Suprapubic skin (tissue), 4 donors: ENCODE measurements at regions not wholly inside any gene's neighbourhood (a gene's known extent, or its start where the extent isn't known, plus 50 kb on each side); places are given as distances from the start of the nearest gene placed in this dataset.

Experiments
- DNase-seq, 2 donors: peaks; one replicate each; pipeline ENCODE4 v3.0.0-alpha.2; 2019; ENCODE audit warnings: low spot score in 2 of 2
- H3K27ac ChIP-seq: fragments of 200-600 bp; sonication (generic); one replicate; pipeline ENCODE4 v1.5.1; 2019
- H3K27me3 ChIP-seq: fragments of 200-600 bp; sonication (generic); one replicate; pipeline ENCODE4 v1.5.1; 2019
- H3K36me3 ChIP-seq: fragments of 200-600 bp; sonication (generic); one replicate; pipeline ENCODE4 v1.5.1; 2019
- H3K4me1 ChIP-seq: fragments of 200-600 bp; sonication (generic); one replicate; pipeline ENCODE4 v1.5.1; 2019
- H3K4me3 ChIP-seq: fragments of 200-600 bp; sonication (generic); one replicate; pipeline ENCODE4 v1.5.1; 2019; ENCODE audit warnings: mild to moderate bottlenecking
- H3K9me3 ChIP-seq: fragments of 200-600 bp; sonication (generic); one replicate; pipeline ENCODE4 v1.5.1; 2019
- CTCF ChIP-seq, 2 donors: fragments of 200-600 bp in 1 of 2; fragments of 450-650 bp in 1 of 2; sonication (generic) in 1 of 2; IDR thresholded peaks; one replicate each; pipeline ENCODE4 v1.5.1; 2016 to 2019; ENCODE audit warnings: antibody characterized with exemption in 2 of 2, mild to moderate bottlenecking in 1 of 2, moderate library complexity in 1 of 2
- EP300 ChIP-seq: sonication (generic); formaldehyde crosslinking; IDR thresholded peaks from one replicate; pipeline ENCODE4 v1.6.1; 2017; ENCODE audit warnings: antibody characterized with exemption
- POLR2A ChIP-seq, 2 donors: fragments of 450-650 bp; IDR thresholded peaks; one replicate each; pipeline ENCODE4 v1.6.1; 2017; ENCODE audit warnings: antibody characterized with exemption in 2 of 2, mild to moderate bottlenecking in 2 of 2, moderate library complexity in 2 of 2
- POLR2AphosphoS5 ChIP-seq, 3 donors: sonication (generic); formaldehyde crosslinking; IDR thresholded peaks; one replicate each; pipeline ENCODE4 v1.6.1; 2017; ENCODE audit warnings: antibody characterized with exemption in 3 of 3
- WGBS: methylation state at CpG from one replicate; pipeline ENCODE4 v1.1.5; 2018; 5-methylcytosine and 5-hydroxymethylcytosine counted together

GRCh38 chr3:124469555-124469954 lies 260.7 kb upstream of the UMPS start:
- DNase-seq, result no peak
- H3K9me3 ChIP-seq, result no peaks in the 10 kb centered on the region
- no peaks in the 10 kb centered on the region for H3K36me3 ChIP-seq
- 86% methylated on average over 5 of the region's 5 CpGs for WGBS
- H3K4me1 ChIP-seq, result no peaks in the 10 kb centered on the region
- no peaks in the 10 kb centered on the region for H3K27me3 ChIP-seq
- TF ChIP-seq POLR2A (IDR thresholded peaks at IDR 0.05), result no peak
- no peak for TF ChIP-seq EP300
- no peak for TF ChIP-seq POLR2AphosphoS5 (IDR thresholded peaks at IDR 0.05)
- TF ChIP-seq CTCF (IDR thresholded peaks at IDR 0.05), result no peak
- no peak overlapping the region for H3K27ac ChIP-seq
- H3K4me3 ChIP-seq, result no peak overlapping the region

- Histone ChIP-seq H3K9me3 (no peaks in the 10 kb centered on the region), H3K36me3 (no peaks in the 10 kb centered on the region), H3K27me3 (no peaks in the 10 kb centered on the region), H3K4me3 (no peak overlapping the region), H3K4me1 (no peaks in the 10 kb centered on the region), H3K27ac (peak overlapping the region; percentile 16)
- WGBS, result 83% methylated on average over 2 of the region's 2 CpGs
- TF ChIP-seq CTCF (IDR thresholded peaks at IDR 0.05) (no peak), POLR2A (IDR thresholded peaks at IDR 0.05) (no peak), EP300 (no peak), POLR2AphosphoS5 (IDR thresholded peaks at IDR 0.05) (no peak)
- DNase-seq, result no peak
Observed at GRCh38 chr3:124478830-124479229, 251.4 kb upstream of the UMPS start.

- DNase-seq, result no peak
- 80% methylated on average over 2 of the region's 2 CpGs for WGBS
Observed at GRCh38 chr3:124483915-124484470, 246.3 kb upstream of the UMPS start.

GRCh38 chr3:124486324-124486723 lies 243.9 kb upstream of the UMPS start:
- Histone ChIP-seq H3K9me3 (no peaks in the 10 kb centered on the region), H3K27ac (no peak overlapping the region), H3K4me1 (no peaks in the 10 kb centered on the region), H3K4me3 (no peak overlapping the region), H3K27me3 (no peaks in the 10 kb centered on the region), H3K36me3 (no peaks in the 10 kb centered on the region)
- DNase-seq, result no peak
- TF ChIP-seq POLR2AphosphoS5 (IDR thresholded peaks at IDR 0.05) (no peak), POLR2A (IDR thresholded peaks at IDR 0.05) (no peak), CTCF (IDR thresholded peaks at IDR 0.05) (no peak), EP300 (no peak)
- 64% methylated on average over 2 of the region's 2 CpGs for WGBS

More at GRCh38 chr3:124483915-124484470, 246.3 kb upstream of the UMPS start:
- H3K4me1 ChIP-seq, result no peaks in the 10 kb centered on the region
- no peaks in the 10 kb centered on the region for H3K9me3 ChIP-seq
- H3K27me3 ChIP-seq, result no peaks in the 10 kb centered on the region
- no peak for TF ChIP-seq POLR2AphosphoS5 (IDR thresholded peaks at IDR 0.05)
- TF ChIP-seq CTCF (IDR thresholded peaks at IDR 0.05), result no peak
- no peak for TF ChIP-seq POLR2A (IDR thresholded peaks at IDR 0.05)
- TF ChIP-seq EP300, result no peak
- H3K36me3 ChIP-seq, result no peaks in the 10 kb centered on the region
- no peak overlapping the region for H3K27ac ChIP-seq
- no peak overlapping the region for H3K4me3 ChIP-seq

- DNase-seq, result no peak
- H3K27me3 ChIP-seq, result no peaks in the 10 kb centered on the region
- H3K9me3 ChIP-seq, result no peaks in the 10 kb centered on the region
- no peak overlapping the region for H3K4me3 ChIP-seq
- H3K36me3 ChIP-seq, result no peaks in the 10 kb centered on the region
- no peak overlapping the region for H3K27ac ChIP-seq
- TF ChIP-seq POLR2AphosphoS5 (IDR thresholded peaks at IDR 0.05) (no peak), EP300 (no peak), CTCF (IDR thresholded peaks at IDR 0.05) (no peak), POLR2A (IDR thresholded peaks at IDR 0.05) (no peak)
- H3K4me1 ChIP-seq, result no peaks in the 10 kb centered on the region
Observed at GRCh38 chr3:124489506-124489905, 240.7 kb upstream of the UMPS start.
